GM12878 (cell line): ENCODE measurements at regions not wholly inside any gene's neighbourhood (a gene's known extent, or its start where the extent isn't known, plus 50 kb on each side); places are given as distances from the start of the nearest gene placed in this dataset.

Experiments
- ATAC-seq: fragments of 200-7000 bp; cut with Tn5 transposase; 3 replicates; pipeline ENCODE4 v1.9.1; 2020; ENCODE audit warnings: mild to moderate bottlenecking, moderate library complexity
- BruUV-seq: library from RNA; stranded (reverse); fragments of 400-500 nt; replicated peaks from 2 replicates; lab custom pipeline; 2021; lab: Mats Ljungman, UMichigan
- CTCF ChIA-PET: fragments of 300-600 bp; sonication (Branson Sonifier 250); formaldehyde crosslinking; extraction: SDS; loops from one replicate; lab custom pipeline; 2021; ENCODE audit warnings: inconsistent platforms; lab: Yijun Ruan, JAX
- POLR2A ChIA-PET: fragments of 350-600 bp; formaldehyde crosslinking; extraction: SDS; loops from one replicate; lab custom pipeline; 2021; ENCODE audit warnings: inconsistent platforms; lab: Charles Lee
- RAD21 ChIA-PET: fragments of 300-600 bp; sonication (Branson Sonifier 250); formaldehyde crosslinking; loops from one replicate; lab custom pipeline; 2023; ENCODE audit warnings: antibody characterized with exemption; ENCODE audit not compliant: unreplicated experiment; lab: Charles Lee
- SMC1A ChIA-PET: fragments of 300-600 bp; sonication (Branson Sonifier 250); formaldehyde crosslinking; loops from one replicate; lab custom pipeline; 2023; ENCODE audit not compliant: unreplicated experiment, uncharacterized antibody; lab: Charles Lee
- DNase-seq: peaks from one replicate; pipeline ENCODE4 v3.0.0-alpha.2; 2011; ENCODE audit warnings: low read depth, low spot score
- FAIRE-seq: peaks from 3 replicates; lab custom pipeline; 2011; peaks lifted over from hg19 to GRCh38; lab: Jason Lieb, UNC
- H2AFZ ChIP-seq: 2 replicates; pipeline ENCODE4 v1.6.0; 2011; ENCODE audit warnings: low read depth, low read length, control low read depth; ENCODE audit not compliant: control insufficient read depth
- H3K27ac ChIP-seq: 2 replicates; pipeline ENCODE4 v1.5.1; 2011; ENCODE audit warnings: control low read depth; ENCODE audit not compliant: control insufficient read depth, insufficient read depth
- H3K27me3 ChIP-seq, 2 experiments: replicated peaks in 1 of 2; 2 replicates each; pipeline versions ENCODE4 v1.6.0 to v1.6.1; 2011; ENCODE audit warnings: low read length in 1 of 2; ENCODE audit not compliant: control insufficient read depth in 2 of 2, insufficient read depth in 2 of 2
- H3K36me3 ChIP-seq, 2 experiments: 2 replicates each; pipeline ENCODE4 v1.5.1; 2011; ENCODE audit warnings: low read length in 1 of 2; ENCODE audit not compliant: control insufficient read depth in 2 of 2, insufficient read depth in 2 of 2
- H3K4me1 ChIP-seq: 2 replicates; pipeline ENCODE4 v1.6.1; 2011; ENCODE audit warnings: mild to moderate bottlenecking, low read length, moderate library complexity, mixed read lengths; ENCODE audit not compliant: control insufficient read depth, insufficient read depth
- H3K4me2 ChIP-seq: 2 replicates; pipeline ENCODE4 v1.6.0; 2011; ENCODE audit warnings: control low read depth; ENCODE audit not compliant: control insufficient read depth, insufficient read depth
- H3K4me3 ChIP-seq: fragments of 200-600 bp; sonication (generic); 2 replicates; pipeline ENCODE4 v1.5.1; 2016
- H3K79me2 ChIP-seq: 2 replicates; pipeline ENCODE4 v1.6.0; 2011; ENCODE audit warnings: low read length; ENCODE audit not compliant: control insufficient read depth, insufficient read depth
- H3K9ac ChIP-seq: 2 replicates; pipeline ENCODE4 v1.8.0; 2011; ENCODE audit warnings: low read length, control low read depth, mixed read lengths; ENCODE audit not compliant: control insufficient read depth, insufficient read depth
- H3K9me3 ChIP-seq: replicated peaks from 3 replicates; pipeline ENCODE4 v1.5.1; 2011; ENCODE audit warnings: mild to moderate bottlenecking, low read length; ENCODE audit not compliant: control insufficient read depth, insufficient read depth
- H4K20me1 ChIP-seq: 2 replicates; pipeline ENCODE4 v1.6.0; 2011; ENCODE audit not compliant: control insufficient read depth, insufficient read depth
- CBFB ChIP-seq: IDR thresholded peaks from 2 replicates; pipeline ENCODE4 v1.6.1; 2016; ENCODE audit warnings: antibody characterized with exemption, low read depth
- CREM ChIP-seq: IDR thresholded peaks from 2 replicates; pipeline ENCODE4 v1.6.1; 2014; ENCODE audit warnings: antibody characterized with exemption, low read depth
- DPF2 ChIP-seq: fragments of 450-650 bp; IDR thresholded peaks from 2 replicates; pipeline ENCODE4 v1.6.1; 2017; ENCODE audit warnings: mild to moderate bottlenecking
- E4F1 ChIP-seq: fragments of 450-650 bp; IDR thresholded peaks from 2 replicates; pipeline ENCODE4 v1.6.1; 2018; ENCODE audit warnings: borderline replicate concordance, mild to moderate bottlenecking; ENCODE audit not compliant: partially characterized antibody
- EED ChIP-seq: sonication (generic); IDR thresholded peaks from 2 replicates; pipeline ENCODE4 v1.6.1; 2016; ENCODE audit warnings: antibody characterized with exemption, low read depth
- ELK1 ChIP-seq: IDR thresholded peaks from 2 replicates; pipeline ENCODE4 v1.6.1; 2012; ENCODE audit warnings: low read depth, low read length, improper control_type of control experiment
- GATAD2B ChIP-seq: fragments of 450-650 bp; conservative IDR thresholded peaks from 2 replicates; pipeline ENCODE4 v1.6.1; 2017; ENCODE audit warnings: low read depth, mild to moderate bottlenecking, moderate library complexity
- HDGF ChIP-seq: fragments of 450-650 bp; IDR thresholded peaks from 2 replicates; pipeline ENCODE4 v1.6.1; 2016; ENCODE audit warnings: antibody characterized with exemption
- IRF5 ChIP-seq: fragments of 450-650 bp; IDR thresholded peaks from 2 replicates; pipeline ENCODE4 v1.6.1; 2017; ENCODE audit warnings: borderline replicate concordance
- MAX ChIP-seq: IDR thresholded peaks from 2 replicates; pipeline ENCODE4 v1.6.1; 2012; ENCODE audit warnings: low read depth, low read length, improper control_type of control experiment
- NKRF ChIP-seq: fragments of 450-650 bp; conservative IDR thresholded peaks from 2 replicates; pipeline ENCODE4 v1.6.1; 2017; ENCODE audit warnings: mild to moderate bottlenecking, moderate library complexity
- RAD51 ChIP-seq: fragments of 450-650 bp; IDR thresholded peaks from 2 replicates; pipeline ENCODE4 v1.6.1; 2016; ENCODE audit warnings: moderate library complexity, mild to moderate bottlenecking, inconsistent platforms
- RBBP5 ChIP-seq: fragments of 200-600 bp; sonication (generic); conservative IDR thresholded peaks from 2 replicates; pipeline ENCODE4 v1.6.1; 2016
- STAT3 ChIP-seq: IDR thresholded peaks from 2 replicates; pipeline ENCODE4 v1.6.1; 2011; ENCODE audit warnings: low read depth, low read length, improper control_type of control experiment
- TBL1XR1 ChIP-seq: IDR thresholded peaks from 2 replicates; pipeline ENCODE4 v1.6.1; 2012; ENCODE audit warnings: low read depth, low read length, improper control_type of control experiment
- USF1 ChIP-seq: IDR thresholded peaks from 2 replicates; pipeline ENCODE4 v1.6.1; 2011; ENCODE audit warnings: borderline replicate concordance, low read depth, mild to moderate bottlenecking, moderate library complexity, mixed read lengths, low read length; ENCODE audit not compliant: insufficient read depth; ENCODE audit errors: extremely low read length
- YY1 ChIP-seq: IDR thresholded peaks from 2 replicates; pipeline ENCODE4 v1.6.1; 2011; ENCODE audit warnings: low read depth, mild to moderate bottlenecking, low read length
- ZSCAN29 ChIP-seq: fragments of 450-650 bp; IDR thresholded peaks from 2 replicates; pipeline ENCODE4 v1.6.1; 2017; ENCODE audit warnings: mild to moderate bottlenecking, moderate library complexity
- in situ Hi-C: fragments of 300-500 bp; cut with MboI; formaldehyde crosslinking; loops from 9 replicates; pipeline ENCODE4 v1.14.3; 2018; ENCODE audit warnings: mixed read lengths
- intact Hi-C: fragments of 100-400 bp; cut with micrococcal nuclease; formaldehyde crosslinking; loops from one replicate; pipeline ENCODE4 v1.14.2; 2022; ENCODE audit not compliant: unreplicated experiment

GRCh38 chr7:25437308-25437707, 209.0 kb upstream of the NPVF start:
- no TSS peak for BruUV-seq
- ATAC-seq (no peak), FAIRE-seq (no peak), DNase-seq (no peak)
- POLR2A ChIA-PET, result no interaction called here
- SMC1A ChIA-PET, result no interaction called here
- Histone ChIP-seq H3K4me1 (no peaks in the 10 kb centered on the region), H3K36me3 (no peaks in the 10 kb centered on the region), H3K9me3 (no peaks in the 10 kb centered on the region), H3K9ac (no peak overlapping the region), H3K4me3 (no peak overlapping the region), H2AFZ (no peak overlapping the region), H3K27ac (no peak overlapping the region), H3K27me3 (no peaks in the 10 kb centered on the region), H4K20me1 (no peaks in the 10 kb centered on the region), H3K4me2 (no peak overlapping the region), H3K79me2 (no peaks in the 10 kb centered on the region)
- RAD21 ChIA-PET, result no interaction called here
- CTCF ChIA-PET, result no interaction called here
- in situ Hi-C loops (no loop called here), intact Hi-C loops (no loop called here)
- TF ChIP-seq GATAD2B (no peak), IRF5 (no peak), ELK1 (no peak), NKRF (no peak), TBL1XR1 (no peak), RAD51 (no peak), RBBP5 (no peak), STAT3 (no peak), E4F1 (no peak), EED (no peak), CBFB (no peak), YY1 (no peak), ZSCAN29 (no peak), MAX (no peak), DPF2 (no peak), HDGF (no peak), CREM (no peak), USF1 (no peak)
